ENCODE measurements at regions not wholly inside any gene's neighbourhood (a gene's known extent, or its start where the extent isn't known, plus 50 kb on each side); places are given as distances from the start of the nearest gene placed in this dataset.

DNA sequence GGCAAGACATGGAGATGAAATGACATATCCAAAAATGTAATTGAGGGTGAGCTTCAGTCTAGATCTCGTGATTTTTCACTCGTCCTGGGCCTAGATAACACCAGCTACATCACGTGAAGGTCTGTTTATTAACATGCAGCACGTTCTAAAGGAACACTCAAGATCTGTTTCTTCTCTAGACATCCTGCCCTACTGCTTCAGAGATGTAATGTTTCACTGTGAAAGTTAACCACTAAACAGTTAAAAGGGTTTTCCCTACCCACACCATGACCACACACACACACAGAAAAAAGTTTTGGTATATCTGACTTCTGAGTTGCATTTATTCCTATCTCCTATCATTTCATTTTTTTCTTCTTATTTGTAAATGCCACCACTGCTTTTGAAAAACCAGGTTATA lies 52.3 kb upstream of the SMIM31 start:
- POLR2A ChIA-PET, result no interaction called here
- CTCF ChIA-PET, result no interaction called here

Measured in activated CD8-positive, alpha-beta memory T cell treated with anti-CD3 and anti-CD28 coated beads for 36 hours (primary cell).